K562 (cell line): ENCODE measurements at regions not wholly inside any gene's neighbourhood (a gene's known extent, or its start where the extent isn't known, plus 50 kb on each side); places are given as distances from the start of the nearest gene placed in this dataset.

Experiments used
- HDGF ChIP-seq: fragments of 450-650 bp; IDR thresholded peaks from 2 replicates; pipeline ENCODE4 v1.6.1; 2016
- MAFK ChIP-seq: IDR thresholded peaks from 2 replicates; pipeline ENCODE4 v1.6.1; 2011; ENCODE audit warnings: low read length, improper control_type of control experiment
- MAZ ChIP-seq, 2 experiments: fragments of 450-650 bp in 1 of 2; sonication (generic) in 1 of 2; formaldehyde crosslinking; IDR thresholded peaks in 1 of 2; conservative IDR thresholded peaks in 1 of 2; 2 replicates each; pipeline versions ENCODE4 v1.4.0 to v1.5.0; 2020; ENCODE audit warnings: mild to moderate bottlenecking in 1 of 2, missing genetic modification reagents in 1 of 2
- MEF2A ChIP-seq: IDR thresholded peaks from 2 replicates; pipeline ENCODE4 v1.6.1; 2011; ENCODE audit warnings: low read depth, mild to moderate bottlenecking, low read length, moderate library complexity; ENCODE audit not compliant: control insufficient read depth
- POLR2A ChIP-seq: fragments of 450-650 bp; conservative IDR thresholded peaks from 2 replicates; pipeline ENCODE4 v1.6.1; 2016
- TF ChIP-seq, protein P1 (sequence below), 3 experiments: IDR thresholded peaks in 2 of 3; conservative IDR thresholded peaks in 1 of 3; 2 replicates each; pipeline ENCODE4 v1.5.1; 2011 to 2012; ENCODE audit warnings: low read length in 3 of 3, mild to moderate bottlenecking in 3 of 3, control low read depth in 2 of 3, improper control_type of control experiment in 1 of 3, inconsistent platforms in 1 of 3, low read depth in 1 of 3, mixed read lengths in 1 of 3, moderate library complexity in 1 of 3; ENCODE audit not compliant: insufficient read depth in 2 of 3

DNA sequence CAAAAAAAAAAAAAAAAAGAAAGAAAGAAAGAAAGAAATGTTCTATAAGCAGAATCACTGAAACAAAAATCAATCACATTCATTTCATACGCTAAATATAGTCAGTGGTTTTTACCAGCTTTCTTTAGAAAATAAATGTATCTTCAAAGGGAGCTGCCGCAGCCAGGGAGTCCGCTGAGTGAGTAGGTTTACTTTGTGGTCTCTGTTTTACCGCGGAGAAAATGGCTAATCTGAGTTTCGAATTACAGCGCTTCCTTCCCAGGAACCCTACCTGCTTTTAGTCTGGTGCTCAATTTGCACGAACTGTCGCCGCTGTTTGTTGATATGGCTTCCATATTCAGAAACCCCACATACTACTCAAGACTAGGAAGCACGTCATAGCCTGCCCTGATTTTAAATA, 102.4 kb downstream of the TFAP2A start:
- TF ChIP-seq, protein P1, sequence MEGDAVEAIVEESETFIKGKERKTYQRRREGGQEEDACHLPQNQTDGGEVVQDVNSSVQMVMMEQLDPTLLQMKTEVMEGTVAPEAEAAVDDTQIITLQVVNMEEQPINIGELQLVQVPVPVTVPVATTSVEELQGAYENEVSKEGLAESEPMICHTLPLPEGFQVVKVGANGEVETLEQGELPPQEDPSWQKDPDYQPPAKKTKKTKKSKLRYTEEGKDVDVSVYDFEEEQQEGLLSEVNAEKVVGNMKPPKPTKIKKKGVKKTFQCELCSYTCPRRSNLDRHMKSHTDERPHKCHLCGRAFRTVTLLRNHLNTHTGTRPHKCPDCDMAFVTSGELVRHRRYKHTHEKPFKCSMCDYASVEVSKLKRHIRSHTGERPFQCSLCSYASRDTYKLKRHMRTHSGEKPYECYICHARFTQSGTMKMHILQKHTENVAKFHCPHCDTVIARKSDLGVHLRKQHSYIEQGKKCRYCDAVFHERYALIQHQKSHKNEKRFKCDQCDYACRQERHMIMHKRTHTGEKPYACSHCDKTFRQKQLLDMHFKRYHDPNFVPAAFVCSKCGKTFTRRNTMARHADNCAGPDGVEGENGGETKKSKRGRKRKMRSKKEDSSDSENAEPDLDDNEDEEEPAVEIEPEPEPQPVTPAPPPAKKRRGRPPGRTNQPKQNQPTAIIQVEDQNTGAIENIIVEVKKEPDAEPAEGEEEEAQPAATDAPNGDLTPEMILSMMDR (IDR thresholded peaks at IDR 0.05 in 2 of 3, conservative IDR thresholded peaks at IDR 0.05 in 1 of 3; ENCODE audit: insufficient read depth in 2 of 3, low read depth in 1 of 3, low read length in 3 of 3) = no peak
- TF ChIP-seq POLR2A (no peak), MAFK (no peak), HDGF (no peak), MAZ (CRISPR knock-in tag; conservative IDR thresholded peaks at IDR 0.05 in 1 of 2, IDR thresholded peaks at IDR 0.05 in 1 of 2) (no peak), MEF2A (no peak)
